PC-3 (cell line): ENCODE measurements at regions not wholly inside any gene's neighbourhood (a gene's known extent, or its start where the extent isn't known, plus 50 kb on each side); places are given as distances from the start of the nearest gene placed in this dataset.

Experiments
- CTCF ChIP-seq: fragments of 300-600 bp; sonication (generic); conservative IDR thresholded peaks from 2 replicates; pipeline ENCODE4 v1.5.1; 2017; ENCODE audit warnings: antibody characterized with exemption, low read depth, mild to moderate bottlenecking, low read length
- EZH2 ChIP-seq: fragments of 300-600 bp; sonication (generic); IDR thresholded peaks from one replicate; pipeline ENCODE4 v1.6.1; 2017; ENCODE audit warnings: antibody characterized with exemption, mild to moderate bottlenecking, low read length; ENCODE audit not compliant: unreplicated experiment

GRCh38 chr6:97557355-97557754 lies 274.3 kb upstream of the MMS22L start:
- TF ChIP-seq CTCF (no peak), EZH2 (no peak)
